Panc1 (cell line): ENCODE measurements at regions not wholly inside any gene's neighbourhood (a gene's known extent, or its start where the extent isn't known, plus 50 kb on each side); places are given as distances from the start of the nearest gene placed in this dataset.

Experiments used
- ATAC-seq: fragments of 200-7000 bp; cut with Tn5 transposase; 2 replicates; pipeline ENCODE4 v1.9.1; 2020; ENCODE audit warnings: mild to moderate bottlenecking, moderate library complexity
- BruUV-seq: library from RNA; stranded (reverse); fragments of 400-500 nt; replicated peaks from 2 replicates; lab custom pipeline; 2021; lab: Mats Ljungman, UMichigan
- CTCF ChIA-PET: fragments of 300-600 bp; sonication (Branson Sonifier 250); formaldehyde crosslinking; loops from one replicate; lab custom pipeline; 2022; ENCODE audit warnings: antibody characterized with exemption; lab: Charles Lee
- POLR2A ChIA-PET: fragments of 300-600 bp; sonication (Branson Sonifier 250); formaldehyde crosslinking; loops from one replicate; lab custom pipeline; 2022; ENCODE audit warnings: antibody characterized with exemption; lab: Charles Lee
- DNase-seq: peaks from one replicate; pipeline ENCODE4 v3.0.0-alpha.2; 2010; ENCODE audit warnings: low read depth, low spot score
- H3K27ac ChIP-seq: 2 replicates; pipeline ENCODE4 v1.5.1; 2011; ENCODE audit warnings: mild to moderate bottlenecking, low read length, inconsistent platforms
- H3K27me3 ChIP-seq: fragments of 200-500 bp; sonication (Bioruptor generic); 2 replicates; pipeline ENCODE4 v1.6.0; 2014; ENCODE audit warnings: low read length, inconsistent platforms; ENCODE audit not compliant: control insufficient read depth, insufficient read depth
- H3K36me3 ChIP-seq: fragments of 200-500 bp; sonication (Bioruptor generic); 2 replicates; pipeline ENCODE4 v1.5.1; 2014; ENCODE audit warnings: inconsistent platforms, mild to moderate bottlenecking, low read length, moderate library complexity; ENCODE audit not compliant: control insufficient read depth, insufficient read depth
- H3K4me1 ChIP-seq: 2 replicates; pipeline ENCODE4 v1.5.1; 2011; ENCODE audit warnings: inconsistent platforms, mild to moderate bottlenecking, low read length, moderate library complexity; ENCODE audit not compliant: control insufficient read depth, insufficient read depth
- H3K4me3 ChIP-seq, 2 experiments: 2 replicates each; pipeline ENCODE4 v1.5.1; 2011 to 2012; ENCODE audit warnings: low read depth in 2 of 2, low read length in 2 of 2, mild to moderate bottlenecking in 2 of 2, inconsistent platforms in 1 of 2, moderate library complexity in 1 of 2
- H3K9me3 ChIP-seq: fragments of 200-500 bp; sonication (Bioruptor generic); 2 replicates; pipeline ENCODE4 v1.5.1; 2014; ENCODE audit warnings: low read depth, mild to moderate bottlenecking, inconsistent platforms, low read length, moderate library complexity; ENCODE audit not compliant: control insufficient read depth, insufficient read depth
- POLR2AphosphoS5 ChIP-seq: IDR thresholded peaks from 2 replicates; pipeline ENCODE4 v1.6.1; 2012; ENCODE audit warnings: mild to moderate bottlenecking, low read depth, low read length, moderate library complexity
- SIN3A ChIP-seq: IDR thresholded peaks from 2 replicates; pipeline ENCODE4 v1.6.1; 2012; ENCODE audit warnings: low read depth, mild to moderate bottlenecking, low read length, moderate library complexity, borderline replicate concordance; ENCODE audit not compliant: insufficient read depth
- TCF7L2 ChIP-seq: IDR thresholded peaks from 2 replicates; pipeline ENCODE4 v1.6.1; 2011; ENCODE audit warnings: mild to moderate bottlenecking, low read depth, low read length, inconsistent platforms
- in situ Hi-C: cut with HindIII; loops from 2 replicates; pipeline ENCODE4 v1.10.0; 2016; ENCODE audit warnings: low sequenced_read_pairs, low pct_unique_long_range_greater_than_20kb
- intact Hi-C: fragments of 100-400 bp; cut with micrococcal nuclease; formaldehyde crosslinking; loops from one replicate; pipeline ENCODE4 v1.10.0; 2022; ENCODE audit not compliant: unreplicated experiment
- TF ChIP-seq, protein P1 (sequence below): fragments of 450-650 bp; IDR thresholded peaks from 2 replicates; pipeline ENCODE4 v1.5.1; 2017; ENCODE audit warnings: mild to moderate bottlenecking
- TF ChIP-seq, protein P2 (sequence below), 2 experiments: IDR thresholded peaks; 2 replicates each; pipeline ENCODE4 v1.6.1; 2011 to 2012; ENCODE audit warnings: low read depth in 2 of 2, control low read depth in 1 of 2, low read length in 1 of 2, mild to moderate bottlenecking in 1 of 2, moderate library complexity in 1 of 2; ENCODE audit not compliant: insufficient read depth in 1 of 2

DNA sequence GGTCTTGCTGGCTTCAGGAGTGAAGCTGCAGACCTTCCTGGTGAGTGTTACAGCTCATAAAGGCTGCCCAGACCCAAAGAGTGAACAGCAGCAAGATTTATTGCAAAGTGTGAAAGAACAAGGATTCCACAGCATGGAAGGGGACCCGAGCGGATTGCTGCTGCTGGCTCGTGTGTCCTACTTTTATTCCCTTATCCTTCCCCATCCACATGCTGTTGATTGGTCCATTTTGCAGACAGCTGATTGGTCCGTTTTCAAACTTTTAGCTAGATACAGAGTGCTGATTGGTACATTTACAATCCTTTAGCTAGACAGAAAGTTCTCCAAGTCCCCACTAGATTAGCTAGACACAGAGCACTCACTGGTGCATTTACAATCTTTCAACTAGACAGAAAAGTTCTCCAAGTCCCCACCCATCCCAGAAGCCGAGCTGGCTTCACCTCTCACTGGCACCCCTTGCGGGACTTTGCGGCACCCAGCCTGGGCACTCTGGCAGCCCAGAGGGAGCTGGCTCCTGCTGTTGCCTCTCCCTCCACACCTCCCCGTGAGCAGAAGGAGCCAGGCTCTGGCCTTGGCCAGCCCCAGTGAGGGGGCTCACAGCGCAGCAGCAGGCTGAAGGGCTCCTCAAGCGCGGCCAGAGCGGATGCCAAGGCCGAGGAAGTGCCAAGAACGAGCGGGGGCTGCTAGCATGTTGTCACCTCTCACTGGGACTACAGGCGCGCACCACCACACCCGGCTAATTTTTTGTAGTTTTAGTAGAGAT lies 369.6 kb upstream of the POT1 start:
- POLR2A ChIA-PET: no interaction called here
- Histone ChIP-seq H3K27me3 (no peaks in the 10 kb centered on the region), H3K4me3 (no peak overlapping the region), H3K9me3 (no peaks in the 10 kb centered on the region), H3K27ac (no peak overlapping the region), H3K36me3 (no peaks in the 10 kb centered on the region), H3K4me1 (no peaks in the 10 kb centered on the region)
- in situ Hi-C loops (no loop called here), intact Hi-C loops (no loop called here)
- BruUV-seq: no TSS peak
- ATAC-seq: no peak
- TF ChIP-seq SIN3A (no peak), TCF7L2 (no peak), POLR2AphosphoS5 (no peak)
- TF ChIP-seq, protein P1, sequence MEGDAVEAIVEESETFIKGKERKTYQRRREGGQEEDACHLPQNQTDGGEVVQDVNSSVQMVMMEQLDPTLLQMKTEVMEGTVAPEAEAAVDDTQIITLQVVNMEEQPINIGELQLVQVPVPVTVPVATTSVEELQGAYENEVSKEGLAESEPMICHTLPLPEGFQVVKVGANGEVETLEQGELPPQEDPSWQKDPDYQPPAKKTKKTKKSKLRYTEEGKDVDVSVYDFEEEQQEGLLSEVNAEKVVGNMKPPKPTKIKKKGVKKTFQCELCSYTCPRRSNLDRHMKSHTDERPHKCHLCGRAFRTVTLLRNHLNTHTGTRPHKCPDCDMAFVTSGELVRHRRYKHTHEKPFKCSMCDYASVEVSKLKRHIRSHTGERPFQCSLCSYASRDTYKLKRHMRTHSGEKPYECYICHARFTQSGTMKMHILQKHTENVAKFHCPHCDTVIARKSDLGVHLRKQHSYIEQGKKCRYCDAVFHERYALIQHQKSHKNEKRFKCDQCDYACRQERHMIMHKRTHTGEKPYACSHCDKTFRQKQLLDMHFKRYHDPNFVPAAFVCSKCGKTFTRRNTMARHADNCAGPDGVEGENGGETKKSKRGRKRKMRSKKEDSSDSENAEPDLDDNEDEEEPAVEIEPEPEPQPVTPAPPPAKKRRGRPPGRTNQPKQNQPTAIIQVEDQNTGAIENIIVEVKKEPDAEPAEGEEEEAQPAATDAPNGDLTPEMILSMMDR: no peak
- TF ChIP-seq, protein P2, sequence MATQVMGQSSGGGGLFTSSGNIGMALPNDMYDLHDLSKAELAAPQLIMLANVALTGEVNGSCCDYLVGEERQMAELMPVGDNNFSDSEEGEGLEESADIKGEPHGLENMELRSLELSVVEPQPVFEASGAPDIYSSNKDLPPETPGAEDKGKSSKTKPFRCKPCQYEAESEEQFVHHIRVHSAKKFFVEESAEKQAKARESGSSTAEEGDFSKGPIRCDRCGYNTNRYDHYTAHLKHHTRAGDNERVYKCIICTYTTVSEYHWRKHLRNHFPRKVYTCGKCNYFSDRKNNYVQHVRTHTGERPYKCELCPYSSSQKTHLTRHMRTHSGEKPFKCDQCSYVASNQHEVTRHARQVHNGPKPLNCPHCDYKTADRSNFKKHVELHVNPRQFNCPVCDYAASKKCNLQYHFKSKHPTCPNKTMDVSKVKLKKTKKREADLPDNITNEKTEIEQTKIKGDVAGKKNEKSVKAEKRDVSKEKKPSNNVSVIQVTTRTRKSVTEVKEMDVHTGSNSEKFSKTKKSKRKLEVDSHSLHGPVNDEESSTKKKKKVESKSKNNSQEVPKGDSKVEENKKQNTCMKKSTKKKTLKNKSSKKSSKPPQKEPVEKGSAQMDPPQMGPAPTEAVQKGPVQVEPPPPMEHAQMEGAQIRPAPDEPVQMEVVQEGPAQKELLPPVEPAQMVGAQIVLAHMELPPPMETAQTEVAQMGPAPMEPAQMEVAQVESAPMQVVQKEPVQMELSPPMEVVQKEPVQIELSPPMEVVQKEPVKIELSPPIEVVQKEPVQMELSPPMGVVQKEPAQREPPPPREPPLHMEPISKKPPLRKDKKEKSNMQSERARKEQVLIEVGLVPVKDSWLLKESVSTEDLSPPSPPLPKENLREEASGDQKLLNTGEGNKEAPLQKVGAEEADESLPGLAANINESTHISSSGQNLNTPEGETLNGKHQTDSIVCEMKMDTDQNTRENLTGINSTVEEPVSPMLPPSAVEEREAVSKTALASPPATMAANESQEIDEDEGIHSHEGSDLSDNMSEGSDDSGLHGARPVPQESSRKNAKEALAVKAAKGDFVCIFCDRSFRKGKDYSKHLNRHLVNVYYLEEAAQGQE (IDR thresholded peaks at IDR 0.05; ENCODE audit: insufficient read depth in 1 of 2, low read depth in 2 of 2, low read length in 1 of 2): no peak
- no peak for DNase-seq
- CTCF ChIA-PET: no interaction called here

GRCh38 chr7:125279961-125280360 lies 350.3 kb upstream of the POT1 start:
- Histone ChIP-seq H3K27me3 (no peaks in the 10 kb centered on the region), H3K27ac (no peak overlapping the region), H3K36me3 (no peaks in the 10 kb centered on the region), H3K9me3 (no peaks in the 10 kb centered on the region), H3K4me3 (no peak overlapping the region), H3K4me1 (no peaks in the 10 kb centered on the region)
- no TSS peak for BruUV-seq
- in situ Hi-C loops: no loop called here
- intact Hi-C loops: no loop called here
- CTCF ChIA-PET: no interaction called here
- TF ChIP-seq, protein P2 (IDR thresholded peaks at IDR 0.05; ENCODE audit: insufficient read depth in 1 of 2, low read depth in 2 of 2, low read length in 1 of 2): no peak
- TF ChIP-seq POLR2AphosphoS5: no peak
- no peak for TF ChIP-seq SIN3A
- no peak for TF ChIP-seq TCF7L2
- TF ChIP-seq, protein P1: no peak
- ATAC-seq (no peak), DNase-seq (no peak)
- POLR2A ChIA-PET: no interaction called here
